ENCODE measurements at regions not wholly inside any gene's neighbourhood (a gene's known extent, or its start where the extent isn't known, plus 50 kb on each side); places are given as distances from the start of the nearest gene placed in this dataset.

DNA sequence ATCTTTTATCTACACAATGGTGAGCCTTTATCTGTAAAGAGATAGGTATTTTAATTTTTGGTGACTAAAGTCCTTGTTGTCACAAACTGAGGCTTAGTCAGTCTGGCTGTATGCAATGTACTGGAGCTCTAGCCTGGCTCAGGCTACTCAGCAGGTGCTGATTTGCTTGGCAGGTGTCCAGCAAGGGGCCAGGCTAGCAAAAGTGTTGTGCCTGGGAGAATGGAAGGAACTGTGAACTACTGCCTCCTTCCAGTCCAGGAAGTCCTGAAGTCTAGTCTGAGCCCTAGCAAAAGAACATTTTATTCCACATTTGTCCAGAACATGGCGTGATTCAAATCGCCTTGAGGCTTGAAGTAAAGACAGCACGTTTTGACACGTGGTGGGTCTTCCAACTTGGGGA lies 260.5 kb downstream of the CCDC85A start:
- ChIA-PET POLR2A (no interaction called here), CTCF (no interaction called here)

DNA sequence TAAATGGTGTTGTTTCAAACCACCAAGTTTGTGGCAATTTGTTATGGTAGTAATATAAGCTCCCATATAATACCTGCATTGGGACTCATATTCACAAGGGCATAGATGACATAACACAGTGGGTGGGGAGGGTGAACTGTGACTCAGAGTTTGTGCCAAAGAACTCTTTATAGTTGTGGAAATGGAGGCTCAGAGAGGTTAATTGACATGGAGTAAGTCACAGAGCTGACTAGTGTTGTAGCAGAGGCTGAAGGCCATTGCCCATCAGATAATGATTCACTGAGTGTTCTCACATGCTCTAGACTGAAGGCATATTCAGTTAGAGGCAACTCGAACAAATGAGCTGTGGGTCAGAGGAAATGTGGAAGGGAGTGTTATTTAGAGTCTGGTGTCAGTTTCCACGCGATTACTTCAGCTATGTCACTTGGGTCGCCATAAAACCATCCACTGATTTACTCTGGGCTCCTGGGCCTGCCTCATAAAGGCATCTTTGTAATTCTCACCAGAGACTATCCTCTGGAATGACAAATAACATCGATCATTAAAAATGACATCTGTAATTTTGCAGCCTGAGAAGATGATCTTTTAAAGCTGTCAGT lies 264.7 kb downstream of the CCDC85A start:
- ChIA-PET POLR2A (no interaction called here), CTCF (no interaction called here)

DNA sequence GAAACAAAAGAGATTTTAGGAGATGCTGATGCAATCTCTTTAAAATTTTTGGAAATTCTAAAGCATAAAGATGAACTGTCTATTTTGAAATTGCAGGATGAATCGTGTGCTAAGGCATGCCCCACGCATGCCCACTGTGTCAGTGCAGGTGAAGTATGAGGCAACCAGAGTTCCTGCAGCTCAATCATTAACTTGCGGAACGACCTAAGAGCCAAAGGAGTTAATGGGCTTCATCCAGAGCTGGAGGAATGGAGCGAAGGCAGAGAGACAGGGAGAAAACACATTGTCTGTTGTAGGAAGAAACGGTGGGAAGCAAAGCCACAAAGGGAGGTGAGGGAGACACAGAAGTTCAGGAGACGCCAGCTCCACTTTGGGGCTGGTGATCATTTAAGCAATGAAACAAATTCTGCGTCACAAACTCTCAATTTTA lies 265.2 kb downstream of the CCDC85A start:
- ChIA-PET CTCF (no interaction called here), POLR2A (no interaction called here)

DNA sequence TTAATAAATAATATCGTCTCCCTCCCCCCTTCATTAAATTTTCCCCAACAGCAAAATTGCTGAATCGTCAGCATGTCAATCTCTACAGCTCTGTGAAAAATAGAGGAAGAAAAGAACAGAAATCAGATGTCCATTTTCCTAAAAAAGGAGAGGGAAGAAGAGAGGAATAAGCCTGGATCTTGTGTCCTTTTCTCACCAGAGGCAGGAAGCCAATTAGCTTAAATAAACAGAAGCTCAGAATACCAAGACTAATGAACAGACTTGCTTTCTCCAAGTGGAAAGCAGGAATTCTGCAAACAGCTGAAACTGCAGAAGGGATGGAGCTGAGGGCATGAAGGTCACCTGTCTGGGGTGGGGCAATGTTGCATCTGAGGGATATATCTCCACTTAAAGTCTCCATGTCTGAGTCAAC lies 265.7 kb downstream of the CCDC85A start:
- POLR2A ChIA-PET: no interaction called here
- CTCF ChIA-PET: no interaction called here

DNA sequence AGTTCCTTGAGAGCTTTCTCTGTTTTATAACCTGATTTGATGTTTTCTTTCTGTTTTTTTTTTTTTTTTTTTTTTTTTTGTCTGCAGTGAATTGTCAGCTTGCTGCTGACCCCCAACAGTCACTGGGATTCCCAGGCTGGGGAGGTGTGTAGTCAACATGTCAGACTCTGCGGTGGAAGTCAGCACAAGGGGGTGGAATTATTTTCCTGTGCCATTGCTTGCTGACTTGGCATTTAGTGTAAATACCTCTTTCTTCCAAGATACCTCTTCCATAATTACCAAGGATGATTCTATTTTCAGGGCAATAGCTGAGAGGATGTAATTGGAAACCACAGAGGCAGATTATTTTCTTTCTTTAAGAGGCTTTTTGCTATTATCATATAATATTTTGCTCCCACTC lies 266.3 kb downstream of the CCDC85A start:
- POLR2A ChIA-PET: no interaction called here
- CTCF ChIA-PET: no interaction called here

DNA sequence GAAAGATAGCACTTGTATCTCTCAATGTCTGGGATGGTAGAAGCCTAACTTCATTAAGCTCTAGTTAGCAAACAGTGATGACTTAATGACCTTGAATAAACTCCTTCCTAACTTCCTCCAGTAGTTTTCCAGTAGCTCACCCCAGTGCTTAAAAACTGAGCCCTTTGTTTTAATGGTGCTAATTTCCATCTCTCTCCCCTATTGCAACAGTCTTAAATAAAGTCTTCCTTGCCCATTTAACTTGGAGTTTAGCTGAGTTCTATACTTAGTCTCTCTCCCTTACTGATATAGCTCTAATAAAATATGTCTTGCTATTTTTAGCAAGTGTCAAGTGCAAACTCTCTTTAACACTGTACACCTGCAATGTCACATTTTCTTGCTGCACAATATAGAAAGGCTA lies 267.0 kb downstream of the CCDC85A start:
- CTCF ChIA-PET: no interaction called here

DNA sequence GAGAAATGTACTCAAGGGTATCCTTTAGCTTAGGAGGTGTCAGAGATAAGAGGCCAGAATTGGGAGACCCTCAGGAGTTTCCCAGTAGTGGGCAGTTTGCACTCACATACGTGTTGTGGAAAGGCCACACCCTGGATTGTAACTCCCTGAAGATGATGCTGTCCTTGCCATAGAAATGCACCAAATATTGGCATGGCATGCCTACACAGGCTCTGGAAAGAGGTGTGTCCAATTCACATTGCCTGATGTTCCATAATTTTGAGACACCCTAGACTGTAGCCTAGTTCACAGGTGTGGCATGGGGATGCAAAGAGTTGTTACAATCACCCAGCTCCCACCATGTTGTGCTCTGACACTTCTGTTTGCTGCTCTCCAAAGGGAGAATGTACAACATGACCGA lies 271.9 kb downstream of the CCDC85A start:
- CTCF ChIA-PET: no interaction called here
- POLR2A ChIA-PET: no interaction called here

More for the DNA sequence above, 267.0 kb downstream of the CCDC85A start:
- POLR2A ChIA-PET: no interaction called here

DNA sequence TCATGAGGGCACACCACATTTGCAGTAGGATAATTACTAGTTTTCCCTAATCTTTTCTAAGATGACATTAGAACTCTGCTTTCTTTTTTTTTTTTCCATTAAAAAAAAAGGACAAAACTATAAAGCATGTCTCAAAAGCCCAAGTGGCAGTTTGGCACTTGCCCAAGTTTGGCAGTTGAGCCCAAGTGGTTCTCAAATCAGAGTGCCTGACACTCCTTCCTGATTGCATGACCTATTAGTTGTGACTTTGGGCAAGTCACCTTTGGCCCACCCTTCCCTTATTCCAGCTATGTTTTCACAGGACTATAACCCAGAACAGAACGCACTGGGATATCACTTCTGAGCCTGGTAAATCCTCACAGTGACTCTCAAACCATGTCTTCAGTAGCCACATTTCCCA lies 273.0 kb downstream of the CCDC85A start:
- ChIA-PET CTCF (no interaction called here), POLR2A (no interaction called here)

DNA sequence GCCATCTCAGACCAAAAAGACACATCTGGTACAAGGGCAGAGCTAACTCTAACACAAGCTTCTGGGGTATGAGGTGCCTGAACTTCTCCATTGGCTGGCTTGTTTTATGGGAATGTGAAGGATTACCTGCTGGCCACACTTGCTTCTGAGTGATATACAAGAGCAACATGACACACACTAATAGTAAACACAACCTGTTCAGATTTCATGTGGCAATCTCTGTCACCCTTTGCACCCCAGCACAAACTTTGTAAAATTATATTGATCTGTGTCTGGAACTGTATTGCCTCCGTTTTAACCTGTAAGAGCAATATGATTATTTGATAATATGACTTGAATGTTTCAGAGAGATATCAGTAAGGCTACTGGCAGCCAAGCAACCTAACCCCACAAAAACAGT lies 276.7 kb downstream of the CCDC85A start:
- POLR2A ChIA-PET: no interaction called here
- CTCF ChIA-PET: no interaction called here

DNA sequence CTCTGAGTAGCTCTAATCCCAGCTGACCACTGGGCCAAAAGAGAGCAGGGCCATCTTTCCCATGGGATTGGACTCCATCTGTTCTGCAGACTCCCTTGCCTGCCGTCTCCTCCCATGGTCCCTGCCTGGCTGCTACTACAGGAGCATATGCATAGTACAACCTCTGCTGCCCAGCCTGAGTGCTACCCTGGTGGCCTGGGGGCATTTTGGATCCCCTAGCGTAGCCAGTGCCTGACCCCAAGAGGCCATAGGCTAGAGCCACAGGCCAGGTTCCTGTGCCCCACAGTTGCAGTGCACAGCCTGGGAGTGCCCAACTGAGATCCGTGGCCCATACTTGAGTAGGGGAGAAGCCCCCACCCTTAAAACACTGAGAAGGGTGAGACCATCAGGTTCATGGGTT lies 280.3 kb downstream of the CCDC85A start:
- CTCF ChIA-PET: no interaction called here

DNA sequence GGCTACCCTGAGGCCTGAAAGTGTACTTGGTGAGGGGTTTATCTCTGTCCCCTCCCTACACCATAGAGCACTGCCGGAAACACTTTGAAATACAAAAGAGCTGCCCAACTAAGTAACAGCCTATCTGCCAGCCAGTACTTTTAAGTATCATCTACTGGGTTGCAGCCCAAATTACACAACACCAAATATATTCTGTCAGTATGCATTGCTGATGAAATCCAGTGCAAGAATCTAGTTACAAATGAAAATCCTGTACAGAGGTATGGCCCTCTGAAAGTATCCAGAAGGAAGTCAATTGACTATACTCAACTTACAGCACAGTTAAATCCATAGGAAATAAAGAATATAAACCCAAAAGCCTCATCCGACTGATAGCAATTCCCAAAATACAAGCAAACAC lies 280.8 kb downstream of the CCDC85A start:
- CTCF ChIA-PET: no interaction called here
- POLR2A ChIA-PET: no interaction called here

More for the DNA sequence above, 280.3 kb downstream of the CCDC85A start:
- POLR2A ChIA-PET: no interaction called here

DNA sequence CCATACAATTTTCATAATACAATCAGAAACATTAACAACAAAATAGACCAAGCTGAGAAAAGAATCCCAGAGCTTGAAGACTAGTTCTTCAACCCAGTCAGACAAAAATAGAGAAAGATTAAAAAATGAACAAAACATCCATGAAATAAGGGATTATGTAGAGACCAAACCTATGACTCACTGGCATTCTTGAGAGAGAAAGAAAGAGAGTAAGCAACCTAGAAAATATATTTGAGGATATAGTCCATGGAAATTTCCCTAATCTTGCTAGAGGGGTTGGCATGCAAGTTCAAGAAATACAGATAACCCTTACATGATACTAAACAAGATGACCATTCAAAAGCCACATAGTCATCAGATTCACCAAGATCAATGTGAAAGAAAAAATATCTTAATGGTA lies 281.7 kb downstream of the CCDC85A start:
- POLR2A ChIA-PET: no interaction called here
- CTCF ChIA-PET: no interaction called here

DNA sequence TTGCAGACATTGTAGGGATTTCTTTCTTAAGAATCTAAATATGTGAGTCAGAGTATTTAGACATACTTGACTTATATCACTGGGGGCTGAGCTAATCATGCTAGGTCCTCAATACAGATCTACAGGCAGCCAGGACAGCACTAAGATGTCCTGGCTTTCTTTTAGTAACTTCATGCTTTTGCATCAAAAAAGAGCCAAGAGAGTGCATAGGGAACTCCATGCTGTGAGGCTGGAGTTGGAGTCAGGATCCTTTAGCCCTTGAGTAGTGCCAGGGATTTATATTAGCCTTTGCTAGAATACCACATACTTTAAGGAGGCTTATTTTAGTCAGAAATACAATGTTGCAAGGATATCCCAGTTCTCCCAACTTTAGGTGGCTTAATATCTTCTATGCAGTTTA lies 289.7 kb downstream of the CCDC85A start:
- POLR2A ChIA-PET: no interaction called here
- CTCF ChIA-PET: no interaction called here

DNA sequence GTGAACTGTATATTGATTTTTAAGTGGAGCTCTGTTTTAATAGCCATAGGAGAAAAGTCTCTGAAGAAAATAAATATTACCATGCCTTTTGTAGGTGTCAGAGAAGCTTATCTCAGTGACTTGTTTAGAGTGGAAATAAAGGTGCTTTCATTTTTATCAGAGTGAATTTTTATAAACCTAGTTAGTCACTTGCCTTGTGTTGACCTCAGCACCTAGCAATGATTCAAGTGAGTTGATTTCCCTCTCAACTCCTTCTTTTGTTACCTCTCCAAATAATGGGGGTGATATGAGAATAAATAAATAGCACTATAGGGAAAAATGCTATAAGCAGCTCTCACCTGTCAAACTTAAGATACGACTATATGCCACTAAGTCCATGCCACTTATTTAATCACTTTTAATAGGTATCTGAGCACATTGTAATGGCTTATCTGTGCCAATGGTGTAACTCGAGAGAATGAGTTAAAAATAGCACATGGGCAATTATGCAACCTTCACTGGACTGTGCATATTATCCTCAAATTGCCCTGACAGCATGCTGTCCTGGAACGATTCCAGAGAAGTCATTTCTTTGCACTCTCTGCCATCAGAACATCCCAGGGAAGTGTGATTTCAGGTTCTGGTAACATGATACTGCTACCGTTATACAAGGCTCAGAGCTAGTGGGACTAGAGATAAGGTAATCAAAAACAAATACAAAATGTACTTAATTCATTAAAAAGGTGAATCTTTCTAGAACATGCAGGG lies 290.8 kb downstream of the CCDC85A start:
- CTCF ChIA-PET: no interaction called here
- POLR2A ChIA-PET: no interaction called here

DNA sequence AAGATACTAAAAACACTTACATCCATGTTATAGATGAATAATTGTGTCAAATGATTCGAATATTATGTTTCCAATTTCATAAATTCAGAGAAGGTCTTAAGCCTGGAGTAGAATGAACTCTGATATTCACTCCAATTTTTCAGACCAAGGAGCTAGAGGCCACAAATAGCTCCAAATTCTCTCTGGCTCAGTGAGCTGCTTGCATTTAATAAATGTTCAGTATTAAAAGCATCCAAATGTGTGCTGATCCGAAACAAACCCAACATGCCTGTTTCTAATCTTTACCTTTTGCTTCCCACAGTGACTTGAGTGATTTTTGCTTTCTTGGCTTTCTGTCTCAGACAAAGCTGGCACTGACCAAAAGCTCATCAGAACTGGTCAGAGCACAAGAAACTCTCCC lies 291.4 kb downstream of the CCDC85A start:
- ChIA-PET CTCF (no interaction called here), POLR2A (no interaction called here)

DNA sequence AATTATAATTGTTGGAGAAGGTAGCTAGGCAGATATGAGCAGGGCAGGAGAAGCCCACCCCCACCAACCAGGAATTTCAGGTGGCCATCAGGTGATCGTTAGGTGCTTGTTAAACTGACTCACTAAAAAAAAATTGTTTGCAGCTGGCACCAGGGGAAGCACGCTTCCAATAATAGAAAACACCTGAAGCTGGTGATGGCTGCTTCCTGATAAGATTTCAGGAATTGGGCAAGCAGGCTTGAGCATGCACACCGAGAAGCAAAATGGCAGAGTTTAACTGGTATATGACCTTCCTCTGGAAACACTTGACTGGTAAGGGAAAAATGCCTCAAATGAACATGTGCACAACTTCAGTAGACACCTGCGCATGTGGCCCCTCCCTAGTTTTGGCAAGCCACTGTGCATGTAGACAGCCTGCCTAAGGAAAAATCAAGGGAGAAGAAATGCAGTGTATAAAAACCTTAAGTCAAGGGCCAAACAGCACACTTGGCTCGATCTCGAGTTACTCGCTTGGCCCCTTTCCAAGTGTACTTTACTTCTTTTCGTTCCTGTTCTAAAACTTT lies 292.8 kb downstream of the CCDC85A start:
- ChIA-PET CTCF (no interaction called here), POLR2A (no interaction called here)

DNA sequence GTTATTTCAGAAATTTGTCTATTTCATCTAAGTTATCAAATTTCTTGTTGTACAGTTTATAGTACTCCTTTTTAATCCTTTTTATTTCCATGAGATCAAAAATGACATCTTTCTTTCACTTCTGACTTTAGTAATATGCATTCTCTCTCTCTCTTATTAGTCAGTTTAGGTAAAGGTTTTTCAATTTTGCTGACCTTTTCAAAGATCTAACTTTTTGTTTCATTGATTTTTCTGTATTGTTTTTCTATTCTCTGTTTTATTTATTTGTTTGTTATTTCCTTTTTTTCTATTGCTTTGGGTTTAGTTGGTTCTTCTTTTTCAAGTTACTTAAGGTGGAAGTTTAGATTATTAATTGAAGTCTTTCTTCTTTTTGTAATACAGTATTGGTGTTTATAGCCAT lies 294.2 kb downstream of the CCDC85A start:
- CTCF ChIA-PET: no interaction called here
- POLR2A ChIA-PET: no interaction called here

DNA sequence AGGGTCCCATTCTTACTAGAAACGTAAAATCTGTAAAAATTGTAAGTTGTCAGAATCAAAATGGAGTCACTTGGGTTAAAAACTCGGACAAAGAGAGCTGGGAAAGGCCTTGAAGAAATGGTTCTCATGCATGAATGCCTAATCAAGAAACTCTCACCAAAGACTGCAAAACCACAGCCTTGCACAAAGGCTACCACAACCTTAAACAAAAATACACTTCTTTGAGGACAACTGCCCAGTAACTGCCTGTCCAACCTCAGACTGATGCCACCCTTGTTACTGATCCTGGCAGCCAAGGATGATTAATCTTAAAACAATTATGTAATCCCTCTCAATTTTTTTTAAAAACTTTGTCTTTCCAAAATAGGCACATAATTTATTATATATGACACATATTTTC lies 299.3 kb downstream of the CCDC85A start:
- ChIA-PET POLR2A (no interaction called here), CTCF (no interaction called here)

DNA sequence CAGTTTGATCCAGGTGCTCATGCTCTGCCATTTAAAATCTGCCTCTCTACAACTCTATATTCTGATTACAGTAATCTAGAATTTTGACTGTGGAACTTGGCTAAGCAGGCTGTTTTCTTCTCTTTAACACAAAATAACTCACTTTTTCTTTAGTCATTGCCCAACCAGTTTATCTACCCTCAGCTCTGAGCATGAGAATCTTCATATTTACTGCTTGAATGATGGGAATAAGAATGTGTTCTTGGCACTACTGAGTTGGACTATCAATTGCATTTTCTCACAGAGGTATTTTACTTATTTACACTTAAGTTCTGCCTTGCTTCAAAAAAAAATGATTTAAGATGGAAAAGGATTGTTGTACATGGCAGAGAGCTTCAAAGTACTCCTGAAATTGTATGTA lies 301.1 kb downstream of the CCDC85A start:
- ChIA-PET CTCF (no interaction called here), POLR2A (no interaction called here)

DNA sequence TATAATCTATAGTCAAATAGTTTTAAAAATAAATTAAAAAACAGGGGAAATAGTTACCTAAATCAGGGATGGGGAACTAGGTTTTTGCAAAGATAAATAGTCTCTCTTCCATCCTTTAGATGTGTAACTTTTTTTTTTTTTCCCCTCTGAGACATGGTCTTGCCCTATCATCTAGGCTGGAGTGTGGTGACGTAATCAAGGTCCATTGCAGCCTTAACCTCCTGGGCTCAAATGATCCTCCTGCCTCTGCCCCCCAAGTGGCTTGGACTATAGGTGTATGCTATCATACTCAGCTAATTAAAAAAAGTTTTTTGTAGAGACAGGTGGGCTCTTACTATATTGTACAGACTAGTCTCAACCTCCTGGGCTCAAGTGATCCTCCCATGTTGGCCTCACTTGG lies 316.5 kb downstream of the CCDC85A start:
- ChIA-PET POLR2A (no interaction called here), CTCF (no interaction called here)

DNA sequence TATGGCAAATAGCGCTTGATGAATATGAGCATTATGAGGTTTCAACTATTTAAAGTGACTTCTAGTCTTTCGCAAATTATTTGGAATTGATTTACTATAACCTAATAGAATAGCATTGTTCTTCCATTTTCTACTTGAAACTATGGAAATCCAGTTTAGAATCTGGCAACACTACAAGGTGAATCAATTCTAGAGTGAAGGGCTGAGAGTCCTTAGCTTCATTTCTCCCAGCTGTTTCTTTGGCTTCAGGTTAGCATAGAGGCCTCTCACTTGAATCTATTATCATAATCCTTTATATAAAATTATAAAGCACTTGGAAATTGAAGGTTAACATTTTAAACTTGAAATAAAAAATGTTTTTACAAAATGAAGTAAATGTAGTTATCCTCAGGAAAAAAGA lies 318.8 kb downstream of the CCDC85A start:
- ChIA-PET POLR2A (no interaction called here), CTCF (no interaction called here)

DNA sequence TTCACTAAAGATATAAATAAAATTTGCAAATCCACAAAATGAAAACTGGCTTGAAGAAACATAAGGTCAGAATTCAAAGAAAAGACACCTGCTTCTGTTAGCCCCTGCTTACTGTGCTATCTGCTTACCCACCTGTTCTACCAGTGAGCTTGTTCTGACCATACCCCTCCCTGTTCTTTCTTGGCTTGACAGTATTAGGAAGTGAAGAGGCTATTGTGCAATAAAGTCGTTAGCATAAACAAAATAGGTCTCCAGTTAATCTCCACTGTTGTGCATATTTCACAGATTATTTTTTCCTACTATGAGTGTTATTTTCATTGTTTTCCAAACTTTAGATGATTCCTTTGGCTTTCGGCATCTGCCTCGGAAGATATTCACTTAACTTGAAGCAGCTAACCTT lies 322.1 kb downstream of the CCDC85A start:
- CTCF ChIA-PET: no interaction called here
- POLR2A ChIA-PET: no interaction called here

All from activated CD8-positive, alpha-beta memory T cell treated with anti-CD3 and anti-CD28 coated beads for 36 hours (primary cell).